PC-3 (cell line): ENCODE measurements at regions not wholly inside any gene's neighbourhood (a gene's known extent, or its start where the extent isn't known, plus 50 kb on each side); places are given as distances from the start of the nearest gene placed in this dataset.

Source experiments
- EZH2 ChIP-seq: fragments of 300-600 bp; sonication (generic); IDR thresholded peaks from one replicate; pipeline ENCODE4 v1.6.1; 2017; ENCODE audit warnings: antibody characterized with exemption, mild to moderate bottlenecking, low read length; ENCODE audit not compliant: unreplicated experiment
- TF ChIP-seq, protein P1 (sequence below): fragments of 300-600 bp; sonication (generic); conservative IDR thresholded peaks from 2 replicates; pipeline ENCODE4 v1.5.1; 2017; ENCODE audit warnings: antibody characterized with exemption, low read depth, mild to moderate bottlenecking, low read length

DNA sequence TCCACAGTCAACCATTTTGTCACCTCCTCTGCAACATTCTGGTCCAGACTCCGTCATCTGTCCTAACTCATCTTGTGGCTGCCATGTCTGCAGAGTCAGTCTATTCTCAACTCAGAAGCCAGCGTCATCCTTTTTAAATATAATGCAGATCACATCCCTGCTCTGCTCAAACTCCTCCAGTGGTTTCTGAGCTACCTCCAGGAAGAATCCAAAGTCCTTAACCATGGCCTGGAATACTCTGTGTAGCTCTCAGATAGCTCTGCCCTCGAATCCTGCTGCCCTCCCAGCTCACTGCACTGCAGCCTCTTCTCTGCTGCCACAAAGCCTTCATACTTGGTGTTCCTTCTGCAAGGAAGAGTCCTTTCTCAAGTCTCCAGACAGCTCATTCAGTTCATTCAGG lies 190.8 kb downstream of the FOXO1 start:
- TF ChIP-seq, protein P1, sequence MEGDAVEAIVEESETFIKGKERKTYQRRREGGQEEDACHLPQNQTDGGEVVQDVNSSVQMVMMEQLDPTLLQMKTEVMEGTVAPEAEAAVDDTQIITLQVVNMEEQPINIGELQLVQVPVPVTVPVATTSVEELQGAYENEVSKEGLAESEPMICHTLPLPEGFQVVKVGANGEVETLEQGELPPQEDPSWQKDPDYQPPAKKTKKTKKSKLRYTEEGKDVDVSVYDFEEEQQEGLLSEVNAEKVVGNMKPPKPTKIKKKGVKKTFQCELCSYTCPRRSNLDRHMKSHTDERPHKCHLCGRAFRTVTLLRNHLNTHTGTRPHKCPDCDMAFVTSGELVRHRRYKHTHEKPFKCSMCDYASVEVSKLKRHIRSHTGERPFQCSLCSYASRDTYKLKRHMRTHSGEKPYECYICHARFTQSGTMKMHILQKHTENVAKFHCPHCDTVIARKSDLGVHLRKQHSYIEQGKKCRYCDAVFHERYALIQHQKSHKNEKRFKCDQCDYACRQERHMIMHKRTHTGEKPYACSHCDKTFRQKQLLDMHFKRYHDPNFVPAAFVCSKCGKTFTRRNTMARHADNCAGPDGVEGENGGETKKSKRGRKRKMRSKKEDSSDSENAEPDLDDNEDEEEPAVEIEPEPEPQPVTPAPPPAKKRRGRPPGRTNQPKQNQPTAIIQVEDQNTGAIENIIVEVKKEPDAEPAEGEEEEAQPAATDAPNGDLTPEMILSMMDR: no peak
- TF ChIP-seq EZH2: no peak
